HepG2 (cell line): ENCODE measurements at regions not wholly inside any gene's neighbourhood (a gene's known extent, or its start where the extent isn't known, plus 50 kb on each side); places are given as distances from the start of the nearest gene placed in this dataset.

Source experiments
- ATAC-seq: fragments of 200-7000 bp; cut with Tn5 transposase; 3 replicates; pipeline ENCODE4 v1.9.1; 2020; ENCODE audit warnings: mild to moderate bottlenecking, moderate library complexity
- BruUV-seq: library from RNA; stranded (reverse); fragments of 400-500 nt; replicated peaks from 2 replicates; lab custom pipeline; 2021; lab: Mats Ljungman, UMichigan
- CTCF ChIA-PET: fragments of 300-600 bp; formaldehyde crosslinking; extraction: SDS; loops from one replicate; lab custom pipeline; 2021; ENCODE audit warnings: low total read pairs, inconsistent platforms, low intra/inter-chr PET ratio; lab: Yijun Ruan, JAX
- POLR2A ChIA-PET: fragments of 350-600 bp; sonication (Branson Sonifier 250); formaldehyde crosslinking; loops from one replicate; lab custom pipeline; 2020; ENCODE audit warnings: antibody characterized with exemption, inconsistent platforms; lab: Yijun Ruan, JAX
- DNase-seq: peaks from one replicate; pipeline ENCODE4 v3.0.0-alpha.2; 2015; ENCODE audit warnings: low spot score
- FAIRE-seq: peaks from 3 replicates; lab custom pipeline; 2011; peaks lifted over from hg19 to GRCh38; lab: Jason Lieb, UNC
- H2AFZ ChIP-seq: one replicate; pipeline ENCODE4 v1.6.1; 2011; ENCODE audit warnings: low read length, inconsistent platforms
- H3K27ac ChIP-seq: fragments of 300-600 bp; 3 replicates; pipeline ENCODE4 v1.8.0; 2011; ENCODE audit warnings: mixed run types, mild to moderate bottlenecking, mixed read lengths, low read length, inconsistent platforms; ENCODE audit not compliant: insufficient read depth; ENCODE audit errors: extremely low read length
- H3K27me3 ChIP-seq, 2 experiments: fragments of 200-600 bp in 1 of 2; 2 replicates in 1 of 2; 3 replicates in 1 of 2; pipeline versions ENCODE4 v1.6.0 to v1.8.0; 2011; ENCODE audit warnings: low read length in 2 of 2, mild to moderate bottlenecking in 2 of 2, moderate library complexity in 2 of 2, inconsistent platforms in 1 of 2; ENCODE audit not compliant: insufficient read depth in 2 of 2, control insufficient read depth in 1 of 2
- H3K36me3 ChIP-seq, 2 experiments: fragments of 200-600 bp in 1 of 2; replicated peaks in 1 of 2; 2 replicates in 1 of 2; 3 replicates in 1 of 2; pipeline versions ENCODE4 v1.5.1 to v1.8.0; 2011; ENCODE audit warnings: low read length in 2 of 2, inconsistent platforms in 1 of 2; ENCODE audit not compliant: insufficient read depth in 2 of 2, control insufficient read depth in 1 of 2
- H3K4me1 ChIP-seq: 2 replicates; pipeline ENCODE4 v1.5.1; 2012; ENCODE audit warnings: low read length, inconsistent platforms; ENCODE audit not compliant: insufficient read depth
- H3K4me2 ChIP-seq: 2 replicates; pipeline ENCODE4 v1.6.0; 2011; ENCODE audit warnings: low read depth, low read length, inconsistent platforms
- H3K4me3 ChIP-seq, 3 experiments: fragments of 200-600 bp in 1 of 3; sonication (generic), shearing (Covaris generic) in 1 of 3; replicated peaks in 1 of 3; 2 replicates each; pipeline ENCODE4 v1.5.1; 2011 to 2016; ENCODE audit warnings: low read length in 3 of 3, inconsistent platforms in 2 of 3, low read depth in 2 of 3, mild to moderate bottlenecking in 2 of 3, control low read depth in 1 of 3, mixed read lengths in 1 of 3; ENCODE audit not compliant: insufficient read depth in 1 of 3
- H3K79me2 ChIP-seq: one replicate; pipeline ENCODE4 v1.6.1; 2011; ENCODE audit warnings: low read length, inconsistent platforms; ENCODE audit not compliant: insufficient read depth
- H3K9ac ChIP-seq: 2 replicates; pipeline ENCODE4 v1.6.0; 2011; ENCODE audit warnings: mild to moderate bottlenecking, low read depth, low read length, inconsistent platforms; ENCODE audit not compliant: insufficient read depth
- H3K9me3 ChIP-seq: 2 replicates; pipeline ENCODE4 v1.5.1; 2012; ENCODE audit warnings: mild to moderate bottlenecking, low read length
- H4K20me1 ChIP-seq: 2 replicates; pipeline ENCODE4 v1.6.0; 2011; ENCODE audit warnings: inconsistent platforms, mild to moderate bottlenecking, low read length, moderate library complexity; ENCODE audit not compliant: insufficient read depth
- FOXK2 ChIP-seq: fragments of 450-650 bp; IDR thresholded peaks from 2 replicates; pipeline ENCODE4 v1.6.1; 2016
- LCORL ChIP-seq, 2 experiments: fragments of 450-650 bp in 1 of 2; sonication (generic) in 1 of 2; formaldehyde crosslinking in 1 of 2; IDR thresholded peaks; 2 replicates each; pipeline versions ENCODE4 v1.5.0 to v1.6.1; 2017 to 2020; ENCODE audit warnings: antibody characterized with exemption in 1 of 2, missing genetic modification reagents in 1 of 2
- SOX5 ChIP-seq: IDR thresholded peaks from 2 replicates; pipeline ENCODE4 v1.6.1; 2016; ENCODE audit warnings: borderline replicate concordance
- ZNF383 ChIP-seq: sonication (generic); formaldehyde crosslinking; IDR thresholded peaks from 2 replicates; pipeline ENCODE4 v1.4.0; 2020; ENCODE audit warnings: missing genetic modification reagents, mild to moderate bottlenecking, borderline replicate concordance
- ZNF577 ChIP-seq: sonication (generic); formaldehyde crosslinking; IDR thresholded peaks from 2 replicates; pipeline ENCODE4 v1.4.0; 2020; ENCODE audit warnings: mild to moderate bottlenecking, low read depth, missing genetic modification reagents, borderline replicate concordance
- ZNF710 ChIP-seq: sonication (generic); formaldehyde crosslinking; IDR thresholded peaks from 2 replicates; pipeline ENCODE4 v1.5.0; 2020; ENCODE audit warnings: mild to moderate bottlenecking, missing genetic modification reagents, borderline replicate concordance
- WGBS: methylation state at CpG from one replicate; pipeline ENCODE4 v1.1.6; 2017; ENCODE audit warnings: low lambda C conversion rate; 5-methylcytosine and 5-hydroxymethylcytosine counted together
- in situ Hi-C: cut with HindIII; loops from 2 replicates; pipeline ENCODE4 v1.10.0; 2017; ENCODE audit warnings: low pct_unique_long_range_greater_than_20kb; ENCODE audit not compliant: extremely low pct_ligation_motif_present
- intact Hi-C: fragments of 100-400 bp; cut with micrococcal nuclease; formaldehyde crosslinking; loops from one replicate; pipeline ENCODE4 v1.10.0; 2022; ENCODE audit not compliant: unreplicated experiment

GRCh38 chr13:42728507-42729180 is 52.7 kb upstream of the FAM216B start:
- no peak for FAIRE-seq
- no peaks in the 10 kb centered on the region for H3K9me3 ChIP-seq
- H3K79me2 ChIP-seq = no peaks in the 10 kb centered on the region
- H3K36me3 ChIP-seq = no peaks in the 10 kb centered on the region
- in situ Hi-C loops = no loop called here
- BruUV-seq = no TSS peak
- no peak overlapping the region for H3K4me3 ChIP-seq
- H3K27me3 ChIP-seq = no peaks in the 10 kb centered on the region
- H2AFZ ChIP-seq = no peak overlapping the region
- no peak for ATAC-seq
- POLR2A ChIA-PET = no interaction called here
- no peaks in the 10 kb centered on the region for H3K4me1 ChIP-seq
- DNase-seq = no peak
- TF ChIP-seq LCORL (IDR thresholded peaks at IDR 0.05) = no peak
- no peak for TF ChIP-seq LCORL (CRISPR knock-in tag; IDR thresholded peaks at IDR 0.05)
- no peak for TF ChIP-seq ZNF710 (CRISPR knock-in tag)
- TF ChIP-seq SOX5 = no peak
- TF ChIP-seq ZNF383 (CRISPR knock-in tag) = no peak
- H3K4me2 ChIP-seq = no peak overlapping the region
- 6% methylated on average over 8 of the region's 8 CpGs for WGBS
- no peak overlapping the region for H3K9ac ChIP-seq
- CTCF ChIA-PET = no interaction called here
- no peak overlapping the region for H3K27ac ChIP-seq
- H4K20me1 ChIP-seq = no peaks in the 10 kb centered on the region
- intact Hi-C loops = no loop called here

- H3K9ac ChIP-seq = no peak overlapping the region
- ChIA-PET POLR2A (no interaction called here), CTCF (no interaction called here)
- in situ Hi-C loops (no loop called here), intact Hi-C loops (no loop called here)
- BruUV-seq = no TSS peak
- no peak for DNase-seq
- no peaks in the 10 kb centered on the region for H4K20me1 ChIP-seq
- H3K9me3 ChIP-seq = no peaks in the 10 kb centered on the region
- no peaks in the 10 kb centered on the region for H3K27me3 ChIP-seq
- 17% methylated on average over 1 of the region's 1 CpG for WGBS
- no peaks in the 10 kb centered on the region for H3K4me1 ChIP-seq
- TF ChIP-seq ZNF577 (CRISPR knock-in tag) = no peak
- no peak for TF ChIP-seq FOXK2
- H3K79me2 ChIP-seq = no peaks in the 10 kb centered on the region
- H2AFZ ChIP-seq = no peak overlapping the region
- H3K27ac ChIP-seq = no peak overlapping the region
- no peak overlapping the region for H3K4me2 ChIP-seq
- no peak for ATAC-seq
- no peaks in the 10 kb centered on the region for H3K36me3 ChIP-seq
- H3K4me3 ChIP-seq = no peak overlapping the region
- no peak for FAIRE-seq
Measured at GRCh38 chr13:42729857-42730402, 51.5 kb upstream of the FAM216B start.
